ENCODE measurements at regions not wholly inside any gene's neighbourhood (a gene's known extent, or its start where the extent isn't known, plus 50 kb on each side); places are given as distances from the start of the nearest gene placed in this dataset.

GRCh38 chr4:100708776-100709175 is 191.0 kb upstream of the EMCN start:
- Histone ChIP-seq H3K36me3 (ENCODE audit: control insufficient read depth, insufficient read depth, low read length) (no peaks in the 10 kb centered on the region), H3K4me3 (ENCODE audit: low read depth, low read length) (no peak overlapping the region), H3K27me3 (ENCODE audit: control insufficient read depth, insufficient read depth, low read length) (no peaks in the 10 kb centered on the region)
- no peak for TF ChIP-seq CTCF (IDR thresholded peaks at IDR 0.05; ENCODE audit: insufficient read depth, low read length, poor library complexity, severe bottlenecking)
- no peak for DNase-seq (ENCODE audit: low read depth)

- DNase-seq (ENCODE audit: low read depth): no peak
- TF ChIP-seq CTCF (IDR thresholded peaks at IDR 0.05; ENCODE audit: insufficient read depth, low read length, poor library complexity, severe bottlenecking): no peak
- Histone ChIP-seq H3K36me3 (ENCODE audit: control insufficient read depth, insufficient read depth, low read length) (no peaks in the 10 kb centered on the region), H3K27me3 (ENCODE audit: control insufficient read depth, insufficient read depth, low read length) (no peaks in the 10 kb centered on the region), H3K4me3 (ENCODE audit: low read depth, low read length) (no peak overlapping the region)
Measured at GRCh38 chr4:100707786-100708185, 190.0 kb upstream of the EMCN start.

- TF ChIP-seq CTCF (IDR thresholded peaks at IDR 0.05; ENCODE audit: insufficient read depth, low read length, poor library complexity, severe bottlenecking): no peak
- DNase-seq (ENCODE audit: low read depth): no peak
- Histone ChIP-seq H3K36me3 (ENCODE audit: control insufficient read depth, insufficient read depth, low read length) (no peaks in the 10 kb centered on the region), H3K27me3 (ENCODE audit: control insufficient read depth, insufficient read depth, low read length) (no peaks in the 10 kb centered on the region), H3K4me3 (ENCODE audit: low read depth, low read length) (no peak overlapping the region)
Measured at GRCh38 chr4:100696531-100696930, 178.7 kb upstream of the EMCN start.

- no peak for DNase-seq (ENCODE audit: low read depth)
- no peaks in the 10 kb centered on the region for H3K27me3 ChIP-seq (ENCODE audit: control insufficient read depth, insufficient read depth, low read length)
- H3K36me3 ChIP-seq (ENCODE audit: control insufficient read depth, insufficient read depth, low read length): no peaks in the 10 kb centered on the region
- no peak overlapping the region for H3K4me3 ChIP-seq (ENCODE audit: low read depth, low read length)
- TF ChIP-seq CTCF (IDR thresholded peaks at IDR 0.05; ENCODE audit: insufficient read depth, low read length, poor library complexity, severe bottlenecking): no peak
Measured at GRCh38 chr4:100695871-100696270, 178.0 kb upstream of the EMCN start.

- no peaks in the 10 kb centered on the region for H3K36me3 ChIP-seq (ENCODE audit: control insufficient read depth, insufficient read depth, low read length)
- H3K4me3 ChIP-seq (ENCODE audit: low read depth, low read length): no peak overlapping the region
- TF ChIP-seq CTCF (IDR thresholded peaks at IDR 0.05; ENCODE audit: insufficient read depth, low read length, poor library complexity, severe bottlenecking): no peak
- H3K27me3 ChIP-seq (ENCODE audit: control insufficient read depth, insufficient read depth, low read length): no peaks in the 10 kb centered on the region
- DNase-seq (ENCODE audit: low read depth): no peak
Measured at GRCh38 chr4:100695039-100695654, 177.3 kb upstream of the EMCN start.

- no peak for TF ChIP-seq CTCF (IDR thresholded peaks at IDR 0.05; ENCODE audit: insufficient read depth, low read length, poor library complexity, severe bottlenecking)
- DNase-seq (ENCODE audit: low read depth): no peak
- Histone ChIP-seq H3K36me3 (ENCODE audit: control insufficient read depth, insufficient read depth, low read length) (no peaks in the 10 kb centered on the region), H3K27me3 (ENCODE audit: control insufficient read depth, insufficient read depth, low read length) (no peaks in the 10 kb centered on the region), H3K4me3 (ENCODE audit: low read depth, low read length) (no peak overlapping the region)
Measured at GRCh38 chr4:100694467-100694866, 176.6 kb upstream of the EMCN start.
